Activated CD4-positive, alpha-beta T cell treated with anti-CD3 and anti-CD28 coated beads for 36 hours (primary cell): ENCODE measurements at regions not wholly inside any gene's neighbourhood (a gene's known extent, or its start where the extent isn't known, plus 50 kb on each side); places are given as distances from the start of the nearest gene placed in this dataset.

Source experiments
- ATAC-seq: fragments of 200-7000 bp; cut with Tn5 transposase; one replicate; pipeline ENCODE4 v1.10.0; 2021; ENCODE audit warnings: mild to moderate bottlenecking, moderate library complexity
- CTCF ChIA-PET: fragments of 350-600 bp; sonication (Branson Sonifier 250); formaldehyde crosslinking; loops from one replicate; lab custom pipeline; 2021; ENCODE audit warnings: antibody characterized with exemption; lab: Charles Lee
- POLR2A ChIA-PET: fragments of 350-600 bp; sonication (Branson Sonifier 250); formaldehyde crosslinking; loops from one replicate; lab custom pipeline; 2021; ENCODE audit warnings: antibody characterized with exemption, inconsistent platforms; lab: Charles Lee
- DNase-seq: peaks from one replicate; pipeline ENCODE4 v3.0.0-alpha.2; 2020
- H3K27ac Mint-ChIP-seq: one replicate; pipeline ENCODE4 v1.8.0; 2021; ENCODE audit warnings: mixed read lengths
- H3K27me3 Mint-ChIP-seq: one replicate; pipeline ENCODE4 v1.8.0; 2021; ENCODE audit warnings: mixed read lengths
- H3K36me3 Mint-ChIP-seq: one replicate; pipeline ENCODE4 v1.8.0; 2021; ENCODE audit warnings: low read depth, mixed read lengths
- H3K4me1 Mint-ChIP-seq: one replicate; pipeline ENCODE4 v1.8.0; 2021; ENCODE audit warnings: mixed read lengths
- H3K4me3 Mint-ChIP-seq: one replicate; pipeline ENCODE4 v1.8.0; 2021; ENCODE audit warnings: mild to moderate bottlenecking, moderate library complexity, mixed read lengths
- H3K9me3 Mint-ChIP-seq: one replicate; pipeline ENCODE4 v1.8.0; 2021; ENCODE audit warnings: low read depth, mixed read lengths
- intact Hi-C, 2 experiments: fragments of 100-400 bp; cut with DNase I in 1 of 2; cut with micrococcal nuclease in 1 of 2; formaldehyde crosslinking; loops; one replicate each; pipeline versions ENCODE4 v1.14.2 to v1.15.1; 2022 to 2024; cut with DNase I, micrococcal nuclease

DNA sequence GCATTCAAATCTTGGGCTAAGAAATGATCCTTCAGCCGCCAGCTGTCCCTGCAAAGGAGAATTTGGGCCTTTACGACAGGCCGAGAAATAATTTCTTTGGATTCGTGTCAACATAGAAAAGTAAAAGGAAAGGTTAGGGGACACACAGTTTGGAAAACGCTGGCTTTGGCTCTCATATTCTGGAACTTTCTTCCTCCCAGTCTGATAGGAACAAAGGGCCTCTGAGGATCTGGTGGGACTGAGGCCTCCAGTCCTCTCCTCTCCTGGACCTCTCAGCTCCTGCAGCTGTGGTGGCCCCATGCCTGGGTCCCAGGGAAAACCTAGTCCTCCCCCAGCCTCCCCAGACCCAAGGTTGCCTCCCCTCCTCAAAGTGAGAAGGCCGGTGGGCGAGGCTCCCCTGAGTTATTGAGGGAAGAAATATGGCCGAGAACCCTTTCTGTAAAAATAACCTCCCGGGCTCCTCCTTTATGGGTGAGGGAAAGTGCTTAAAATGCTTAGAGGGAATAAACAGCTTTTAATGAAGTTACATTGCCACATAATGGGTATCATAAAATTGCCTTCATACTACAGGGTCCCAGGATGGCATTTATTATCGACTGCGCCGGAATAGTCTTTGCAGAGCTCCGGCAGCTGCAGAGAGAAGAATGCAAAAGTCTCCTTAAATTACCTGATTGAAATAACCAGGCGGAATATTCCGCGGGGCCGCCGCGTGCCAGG, 188.3 kb downstream of the PHETA1 start:
- no peak overlapping the region for H3K4me3 Mint-ChIP-seq
- DNase-seq (no peak), ATAC-seq (no peak)
- ChIA-PET POLR2A (no interaction called here), CTCF (no interaction called here)
- no peak overlapping the region for H3K27ac Mint-ChIP-seq
- no peaks in the 10 kb centered on the region for H3K4me1 Mint-ChIP-seq
- no peaks in the 10 kb centered on the region for H3K36me3 Mint-ChIP-seq
- intact Hi-C loops = no loop called here
- no peaks in the 10 kb centered on the region for H3K9me3 Mint-ChIP-seq
- H3K27me3 Mint-ChIP-seq = peaks cover 18% of the 10 kb centered on the region

DNA sequence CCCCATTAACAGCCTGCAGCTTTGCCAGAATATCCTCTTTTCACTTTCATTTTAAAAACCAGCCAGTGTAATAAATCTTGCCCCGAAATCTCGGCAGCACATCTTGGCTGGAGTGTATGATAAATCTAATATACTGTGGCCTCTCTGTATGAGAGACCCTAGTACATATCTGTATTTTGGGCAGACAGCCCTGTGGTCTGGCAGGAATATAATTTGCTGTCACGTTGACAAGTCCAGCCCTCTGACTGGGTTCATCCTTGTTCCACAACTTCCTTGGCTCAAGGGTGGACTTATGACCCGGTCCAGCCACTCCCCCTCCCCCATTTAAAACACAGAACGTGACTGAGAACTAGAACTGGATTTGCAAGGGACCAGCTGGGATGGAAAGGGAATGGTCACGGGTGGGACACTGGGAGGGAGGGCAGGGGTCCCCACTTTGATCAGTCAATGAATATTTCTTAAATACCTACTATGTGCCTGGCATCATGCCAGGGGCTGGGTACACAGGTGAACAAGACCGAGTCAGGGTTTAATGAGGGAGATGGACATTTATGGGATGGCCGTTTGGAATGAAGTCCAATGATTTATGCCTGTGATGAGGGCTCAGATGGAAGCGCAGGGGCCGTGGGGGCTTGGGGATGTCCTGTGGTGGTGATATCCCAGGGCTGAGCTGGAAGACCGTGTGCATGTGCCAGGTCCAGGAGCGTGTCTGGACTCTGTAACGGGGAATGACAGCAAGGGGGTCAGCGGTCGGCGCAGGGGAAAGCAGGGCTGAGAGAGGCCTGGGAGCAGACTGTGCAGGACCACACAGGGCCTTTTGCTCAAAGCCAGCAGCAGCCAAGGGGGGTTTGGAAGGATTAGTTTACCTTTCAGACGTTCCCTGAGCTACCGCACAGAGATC, 190.5 kb downstream of the PHETA1 start:
- Mint-ChIP-seq H3K9me3 (no peaks in the 10 kb centered on the region), H3K4me1 (no peaks in the 10 kb centered on the region), H3K27ac (no peak overlapping the region), H3K4me3 (no peak overlapping the region), H3K27me3 (peaks cover 21% of the 10 kb centered on the region), H3K36me3 (no peaks in the 10 kb centered on the region)
- POLR2A ChIA-PET = no interaction called here
- intact Hi-C loops = no loop called here
- CTCF ChIA-PET = interaction anchor here (0.5 to 0.8 kb wide), 2 partner anchors 13 to 36 kb away, joined by 3 read pairs; no protein-coding TSS in a partner anchor
- DNase-seq (no peak), ATAC-seq (no peak)

DNA sequence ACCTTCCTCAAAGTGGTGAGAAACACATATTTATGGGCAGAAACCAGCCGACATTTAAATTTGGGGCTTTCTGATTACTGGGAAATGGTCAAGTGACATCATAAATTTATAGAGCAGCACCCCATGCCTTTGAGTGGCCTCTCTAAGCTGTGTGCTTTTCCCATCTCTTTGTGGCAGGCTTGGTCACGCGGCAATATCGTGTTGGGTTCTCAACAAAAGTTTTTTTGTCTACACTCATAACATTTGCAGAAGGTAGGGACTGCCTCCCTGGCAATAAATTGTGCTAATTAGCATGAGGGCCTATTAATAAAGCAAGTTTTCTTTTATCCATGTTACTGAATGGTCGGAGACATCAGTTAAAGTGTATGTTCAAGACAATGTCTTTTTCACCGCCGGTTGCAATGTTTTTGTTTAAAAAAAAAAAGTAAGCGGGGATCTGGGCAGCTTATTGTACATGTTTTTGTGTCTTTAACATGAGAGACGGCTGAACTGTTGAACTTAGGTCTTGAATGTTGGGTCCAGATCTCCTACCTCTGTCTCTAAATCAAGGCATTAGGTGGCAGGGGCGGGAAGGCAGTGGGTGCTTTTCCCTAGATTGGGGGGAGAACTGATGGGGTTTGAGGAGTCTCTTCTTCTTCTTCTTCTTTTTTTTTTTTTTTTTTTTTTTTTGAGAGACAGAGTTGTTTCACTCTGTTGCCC, 193.3 kb downstream of the PHETA1 start:
- intact Hi-C loops = loop anchor here in 1 of 2 experiments (2.0 kb wide), 1 partner anchor 239 kb away; no protein-coding TSS in a partner anchor
- POLR2A ChIA-PET = no interaction called here
- H3K9me3 Mint-ChIP-seq = no peaks in the 10 kb centered on the region
- CTCF ChIA-PET = no interaction called here
- no peak for DNase-seq
- no peak overlapping the region for H3K27ac Mint-ChIP-seq
- peaks cover 16% of the 10 kb centered on the region for H3K27me3 Mint-ChIP-seq
- no peak overlapping the region for H3K4me3 Mint-ChIP-seq
- no peaks in the 10 kb centered on the region for H3K36me3 Mint-ChIP-seq
- ATAC-seq = no peak
- H3K4me1 Mint-ChIP-seq = no peaks in the 10 kb centered on the region

GRCh38 chr12:111174961-111175345, 193.9 kb downstream of the PHETA1 start:
- ChIA-PET POLR2A (no interaction called here), CTCF (interaction anchor here (0.5 kb wide), 1 partner anchor 207 kb away, joined by 3 read pairs; no protein-coding TSS in a partner anchor)
- intact Hi-C loops = loop anchor here (1.0 to 5.0 kb wide), 3 partner anchors 151 to 238 kb away; no protein-coding TSS in a partner anchor

GRCh38 chr12:111174251-111174960, 194.5 kb downstream of the PHETA1 start:
- CTCF ChIA-PET = interaction anchor here (0.5 kb wide), 1 partner anchor 206 kb away, joined by 3 read pairs; no protein-coding TSS in a partner anchor
- DNase-seq = peak; percentile 9
- H3K4me3 Mint-ChIP-seq = no peak overlapping the region
- intact Hi-C loops = loop anchor here (1.0 to 5.0 kb wide), 3 partner anchors 150 to 238 kb away; no protein-coding TSS in a partner anchor
- ATAC-seq = no peak
- POLR2A ChIA-PET = no interaction called here
- no peaks in the 10 kb centered on the region for H3K36me3 Mint-ChIP-seq
- peaks cover 12% of the 10 kb centered on the region for H3K27me3 Mint-ChIP-seq
- no peak overlapping the region for H3K27ac Mint-ChIP-seq
- H3K9me3 Mint-ChIP-seq = no peaks in the 10 kb centered on the region
- no peaks in the 10 kb centered on the region for H3K4me1 Mint-ChIP-seq

More at GRCh38 chr12:111174961-111175345, 193.9 kb downstream of the PHETA1 start:
- DNase-seq (no peak), ATAC-seq (no peak)
- H3K36me3 Mint-ChIP-seq = no peaks in the 10 kb centered on the region
- H3K4me3 Mint-ChIP-seq = no peak overlapping the region
- no peaks in the 10 kb centered on the region for H3K9me3 Mint-ChIP-seq
- H3K27ac Mint-ChIP-seq = no peak overlapping the region
- no peaks in the 10 kb centered on the region for H3K4me1 Mint-ChIP-seq
- H3K27me3 Mint-ChIP-seq = peaks cover 13% of the 10 kb centered on the region

- Mint-ChIP-seq H3K27ac (no peak overlapping the region), H3K4me1 (no peaks in the 10 kb centered on the region), H3K9me3 (no peaks in the 10 kb centered on the region), H3K27me3 (peaks cover 10% of the 10 kb centered on the region), H3K4me3 (no peak overlapping the region), H3K36me3 (no peaks in the 10 kb centered on the region)
- no peak for ATAC-seq
- intact Hi-C loops = loop anchor here (1.0 to 5.0 kb wide), 3 partner anchors 150 to 237 kb away; no protein-coding TSS in a partner anchor
- POLR2A ChIA-PET = no interaction called here
- CTCF ChIA-PET = interaction anchor here (0.7 kb wide), 1 partner anchor 67 kb away, joined by 3 read pairs; no protein-coding TSS in a partner anchor
- DNase-seq = no peak
Measured at GRCh38 chr12:111173836-111174235, 195.1 kb downstream of the PHETA1 start.

GRCh38 chr12:111173391-111173790, 195.5 kb downstream of the PHETA1 start:
- ATAC-seq = no peak
- DNase-seq = no peak
- ChIA-PET CTCF (interaction anchor here (0.7 kb wide), 1 partner anchor 67 kb away, joined by 3 read pairs; no protein-coding TSS in a partner anchor), POLR2A (no interaction called here)
- H3K36me3 Mint-ChIP-seq = no peaks in the 10 kb centered on the region
- no peaks in the 10 kb centered on the region for H3K9me3 Mint-ChIP-seq
- no peak overlapping the region for H3K27ac Mint-ChIP-seq
- intact Hi-C loops = loop anchor here in 1 of 2 experiments (5.0 kb wide), 1 partner anchor 151 kb away; no protein-coding TSS in a partner anchor
- no peaks in the 10 kb centered on the region for H3K4me1 Mint-ChIP-seq
- H3K4me3 Mint-ChIP-seq = no peak overlapping the region
- peaks cover 10% of the 10 kb centered on the region for H3K27me3 Mint-ChIP-seq

DNA sequence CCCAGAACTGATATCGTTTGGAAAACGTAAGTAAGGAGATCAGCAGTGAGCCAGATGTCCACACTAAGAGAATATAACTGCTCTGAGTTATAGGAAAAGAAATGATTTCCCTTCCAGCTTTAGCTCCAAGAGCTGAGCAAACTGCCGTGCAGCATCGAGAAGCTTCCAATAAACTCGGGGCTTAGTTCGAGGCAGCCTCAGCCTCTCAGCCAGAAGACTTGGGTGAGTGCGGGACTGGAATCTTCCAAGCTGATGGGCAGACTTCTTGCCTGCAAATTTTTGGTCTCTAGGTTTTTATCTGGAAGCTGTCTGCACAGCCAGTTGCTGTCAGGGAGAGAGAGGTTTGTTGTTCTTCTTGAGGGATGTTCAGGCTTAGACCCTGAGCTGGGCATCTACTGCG, 196.1 kb downstream of the PHETA1 start:
- DNase-seq = no peak
- Mint-ChIP-seq H3K27me3 (peaks cover 10% of the 10 kb centered on the region), H3K27ac (no peak overlapping the region), H3K4me1 (peaks cover 2% of the 10 kb centered on the region), H3K9me3 (no peaks in the 10 kb centered on the region), H3K36me3 (no peaks in the 10 kb centered on the region), H3K4me3 (no peak overlapping the region)
- ATAC-seq = no peak
- intact Hi-C loops = loop anchor here in 1 of 2 experiments (5.0 kb wide), 1 partner anchor 150 kb away; no protein-coding TSS in a partner anchor
- ChIA-PET POLR2A (no interaction called here), CTCF (interaction anchor here (0.7 kb wide), 1 partner anchor 68 kb away, joined by 3 read pairs; no protein-coding TSS in a partner anchor)

- Mint-ChIP-seq H3K27ac (no peak overlapping the region), H3K36me3 (no peaks in the 10 kb centered on the region), H3K27me3 (peaks cover 10% of the 10 kb centered on the region), H3K4me3 (no peak overlapping the region), H3K4me1 (peaks cover 2% of the 10 kb centered on the region), H3K9me3 (no peaks in the 10 kb centered on the region)
- DNase-seq (no peak), ATAC-seq (no peak)
- intact Hi-C loops = loop anchor here in 1 of 2 experiments (5.0 kb wide), 1 partner anchor 150 kb away; no protein-coding TSS in a partner anchor
- ChIA-PET CTCF (no interaction called here), POLR2A (no interaction called here)
Measured at GRCh38 chr12:111171832-111172231, 197.1 kb downstream of the PHETA1 start.

DNA sequence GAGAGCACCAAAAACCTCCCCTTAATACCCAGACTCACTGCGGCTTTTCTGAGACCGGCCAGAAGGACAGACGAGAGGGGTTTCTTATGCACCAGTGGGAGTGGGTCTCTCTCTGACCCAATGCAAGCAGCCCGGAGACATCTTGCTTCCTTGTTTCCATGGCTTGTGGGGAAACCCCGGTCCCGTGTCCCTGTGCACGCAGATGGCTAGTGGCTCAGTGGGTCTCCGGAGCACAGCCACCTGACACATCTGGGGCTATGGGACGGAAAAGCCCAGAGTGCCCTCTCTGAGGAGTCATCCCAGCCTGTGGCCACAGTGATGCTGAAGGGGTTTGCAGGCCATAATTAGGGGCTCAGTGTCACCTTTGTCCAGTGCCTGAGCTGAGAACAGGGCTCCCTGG, 197.6 kb downstream of the PHETA1 start:
- H3K27me3 Mint-ChIP-seq = peaks cover 7% of the 10 kb centered on the region
- intact Hi-C loops = loop anchor here in 1 of 2 experiments (5.0 kb wide), 1 partner anchor 149 kb away; no protein-coding TSS in a partner anchor
- no peaks in the 10 kb centered on the region for H3K36me3 Mint-ChIP-seq
- H3K4me1 Mint-ChIP-seq = peaks cover 2% of the 10 kb centered on the region
- ChIA-PET CTCF (no interaction called here), POLR2A (no interaction called here)
- no peak overlapping the region for H3K4me3 Mint-ChIP-seq
- H3K9me3 Mint-ChIP-seq = no peaks in the 10 kb centered on the region
- no peak for DNase-seq
- no peak overlapping the region for H3K27ac Mint-ChIP-seq
- no peak for ATAC-seq
